ENCODE measurements at regions not wholly inside any gene's neighbourhood (a gene's known extent, or its start where the extent isn't known, plus 50 kb on each side); places are given as distances from the start of the nearest gene placed in this dataset.

DNA sequence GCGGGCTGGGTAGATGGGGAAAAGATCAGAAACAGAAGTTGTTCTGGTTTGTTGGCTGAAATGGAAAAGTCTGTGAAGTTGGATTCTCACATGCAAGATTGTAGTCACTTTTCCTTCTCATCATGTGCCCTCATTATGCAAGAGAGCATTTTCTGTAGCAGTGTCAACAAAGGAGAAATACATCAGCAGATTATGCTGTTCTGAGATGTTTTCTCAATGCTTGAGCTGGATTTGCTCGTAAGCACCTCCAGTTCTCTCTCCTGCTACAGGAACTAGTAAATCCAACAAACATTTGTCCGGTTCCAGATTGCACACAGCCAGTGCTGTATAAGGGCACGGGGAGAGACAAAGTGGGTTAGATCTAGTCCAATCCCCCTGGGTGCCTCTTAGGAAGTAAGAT, 90.0 kb downstream of the GATA3 start:
- H3K4me2 ChIP-seq (ENCODE audit: insufficient read depth, low read length, poor library complexity, severe bottlenecking): no peak overlapping the region
- H2BK12ac ChIP-seq (ENCODE audit: low read length): no peak overlapping the region
- H3K14ac ChIP-seq (ENCODE audit: low read length): no peak overlapping the region
- H3K18ac ChIP-seq (ENCODE audit: low read length): no peak overlapping the region
- no peaks in the 10 kb centered on the region for H3K79me1 ChIP-seq (ENCODE audit: low read depth, low read length)
- H2AK5ac ChIP-seq (ENCODE audit: low read depth, low read length): no peak overlapping the region
- no peaks in the 10 kb centered on the region for H3K9me3 ChIP-seq (replicated peaks in 1 of 2; ENCODE audit: control insufficient read depth in 2 of 2, insufficient read depth in 1 of 2, low read depth in 1 of 2, low read length in 2 of 2)
- no peak overlapping the region for H3K23ac ChIP-seq (ENCODE audit: low read depth, low read length, poor library complexity)
- no peaks in the 10 kb centered on the region for H3K36me3 ChIP-seq (replicated peaks in 1 of 2; ENCODE audit: control insufficient read depth in 2 of 2, insufficient read depth in 2 of 2, low read length in 2 of 2)
- no peak overlapping the region for H3K4ac ChIP-seq (ENCODE audit: low read length)
- no peak for DNase-seq (ENCODE audit: low spot score)
- no peak overlapping the region for H4K91ac ChIP-seq (ENCODE audit: low read depth, low read length, poor library complexity)
- H3K4me1 ChIP-seq (ENCODE audit: control insufficient read depth in 2 of 2, insufficient read depth in 1 of 2, low read depth in 1 of 2, low read length in 2 of 2): peaks cover 0 to 1% of the 10 kb centered on the region in 2 donors
- H3K4me3 ChIP-seq (ENCODE audit: low read length in 2 of 2): no peak overlapping the region
- no peak overlapping the region for H2AFZ ChIP-seq (ENCODE audit: low read length)
- H4K8ac ChIP-seq (ENCODE audit: low read depth, low read length): no peak overlapping the region
- H2BK5ac ChIP-seq (ENCODE audit: low read length): no peak overlapping the region
- no peak overlapping the region for H2BK15ac ChIP-seq (ENCODE audit: low read length)
- no peak overlapping the region for H3K27ac ChIP-seq (replicated peaks; ENCODE audit: low read length)
- WGBS, 2 donors (ENCODE audit: extremely low coverage in 2 of 2, insufficient read length in 2 of 2, insufficient replicate concordance in 1 of 2): no CpG with 5 or more reads among the region's 4 CpGs
- no peak overlapping the region for H2BK120ac ChIP-seq (ENCODE audit: low read depth, low read length)
- H3K27me3 ChIP-seq (ENCODE audit: control insufficient read depth in 3 of 3, insufficient read depth in 3 of 3, low read depth in 1 of 3, low read length in 3 of 3): no peaks in the 10 kb centered on the region
- no peak overlapping the region for H3K9ac ChIP-seq (ENCODE audit: low read depth, low read length, poor library complexity)

DNA sequence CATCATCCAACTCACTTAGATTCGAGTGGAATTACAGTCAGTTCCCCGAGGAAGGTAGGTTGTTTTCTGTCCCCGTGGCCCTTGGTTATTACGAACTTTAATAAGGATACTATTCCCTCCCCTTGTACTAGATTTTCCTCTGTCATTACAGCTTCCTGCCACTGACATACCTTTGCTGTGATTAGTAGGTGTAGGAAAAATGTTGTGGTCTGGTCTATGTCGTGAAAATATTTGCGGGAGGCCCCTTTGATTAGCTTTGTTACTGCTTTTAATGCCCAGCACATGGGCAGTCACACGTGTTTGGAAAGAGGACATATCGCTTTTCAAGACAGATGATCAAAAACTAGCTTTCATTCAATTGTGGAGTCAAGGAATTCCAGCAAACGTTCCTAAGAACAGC, 92.2 kb downstream of the GATA3 start:
- H2AK5ac ChIP-seq (ENCODE audit: low read depth, low read length): no peak overlapping the region
- no peak for DNase-seq (ENCODE audit: low spot score)

DNA sequence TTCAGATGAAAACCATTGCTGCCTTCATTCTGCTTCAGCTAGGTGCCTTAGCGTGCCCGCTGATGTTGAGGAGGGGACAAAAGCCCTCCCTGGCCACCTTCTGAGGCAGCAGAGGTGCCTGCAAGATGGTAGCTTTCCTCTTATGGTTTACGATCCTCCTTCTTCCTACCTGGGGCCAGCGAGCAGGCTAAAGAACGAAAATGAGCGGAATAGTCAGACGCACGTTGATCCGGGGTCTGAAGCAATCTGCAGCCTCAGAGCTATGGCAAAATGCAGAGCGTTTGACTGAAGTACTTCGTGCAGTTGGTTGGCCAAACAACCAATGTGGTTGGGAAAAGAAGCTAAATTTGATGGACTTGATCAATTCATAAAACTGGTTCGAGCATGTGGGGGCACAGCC, 95.5 kb downstream of the GATA3 start:
- DNase-seq (ENCODE audit: low spot score): no peak
- no peak overlapping the region for H3K27ac ChIP-seq (replicated peaks; ENCODE audit: low read length)
- H3K4me1 ChIP-seq (ENCODE audit: control insufficient read depth in 2 of 2, insufficient read depth in 1 of 2, low read depth in 1 of 2, low read length in 2 of 2): peaks cover 0 to 1% of the 10 kb centered on the region in 2 donors
- no peak overlapping the region for H2BK5ac ChIP-seq (ENCODE audit: low read length)
- H4K8ac ChIP-seq (ENCODE audit: low read depth, low read length): no peak overlapping the region
- no peak overlapping the region for H2BK120ac ChIP-seq (ENCODE audit: low read depth, low read length)
- H3K27me3 ChIP-seq (ENCODE audit: control insufficient read depth in 3 of 3, insufficient read depth in 3 of 3, low read depth in 1 of 3, low read length in 3 of 3): no peaks in the 10 kb centered on the region
- no peak overlapping the region for H2BK15ac ChIP-seq (ENCODE audit: low read length)
- no peak overlapping the region for H2AK5ac ChIP-seq (ENCODE audit: low read depth, low read length)
- no peak overlapping the region for H3K4ac ChIP-seq (ENCODE audit: low read length)
- no peaks in the 10 kb centered on the region for H3K36me3 ChIP-seq (replicated peaks in 1 of 2; ENCODE audit: control insufficient read depth in 2 of 2, insufficient read depth in 2 of 2, low read length in 2 of 2)
- no peak overlapping the region for H4K91ac ChIP-seq (ENCODE audit: low read depth, low read length, poor library complexity)
- WGBS, 2 donors (ENCODE audit: extremely low coverage in 2 of 2, insufficient read length in 2 of 2, insufficient replicate concordance in 1 of 2): no CpG with 5 or more reads among the region's 12 CpGs
- no peak overlapping the region for H2BK12ac ChIP-seq (ENCODE audit: low read length)
- H3K4me2 ChIP-seq (ENCODE audit: insufficient read depth, low read length, poor library complexity, severe bottlenecking): no peak overlapping the region
- H3K14ac ChIP-seq (ENCODE audit: low read length): no peak overlapping the region
- H3K4me3 ChIP-seq (ENCODE audit: low read length in 2 of 2): no peak overlapping the region
- no peak overlapping the region for H3K18ac ChIP-seq (ENCODE audit: low read length)
- no peak overlapping the region for H3K23ac ChIP-seq (ENCODE audit: low read depth, low read length, poor library complexity)
- no peaks in the 10 kb centered on the region for H3K79me1 ChIP-seq (ENCODE audit: low read depth, low read length)
- no peaks in the 10 kb centered on the region for H3K9me3 ChIP-seq (replicated peaks in 1 of 2; ENCODE audit: control insufficient read depth in 2 of 2, insufficient read depth in 1 of 2, low read depth in 1 of 2, low read length in 2 of 2)
- H2AFZ ChIP-seq (ENCODE audit: low read length): no peak overlapping the region
- H3K9ac ChIP-seq (ENCODE audit: low read depth, low read length, poor library complexity): no peak overlapping the region

More for the DNA sequence above, 92.2 kb downstream of the GATA3 start:
- Histone ChIP-seq H4K91ac (ENCODE audit: low read depth, low read length, poor library complexity) (no peak overlapping the region), H3K9me3 (replicated peaks in 1 of 2; ENCODE audit: control insufficient read depth in 2 of 2, insufficient read depth in 1 of 2, low read depth in 1 of 2, low read length in 2 of 2) (no peaks in the 10 kb centered on the region), H3K4me1 (ENCODE audit: control insufficient read depth in 2 of 2, insufficient read depth in 1 of 2, low read depth in 1 of 2, low read length in 2 of 2) (peaks cover 0 to 1% of the 10 kb centered on the region in 2 donors), H3K27ac (replicated peaks; ENCODE audit: low read length) (no peak overlapping the region), H2BK120ac (ENCODE audit: low read depth, low read length) (no peak overlapping the region), H3K9ac (ENCODE audit: low read depth, low read length, poor library complexity) (no peak overlapping the region), H2BK5ac (ENCODE audit: low read length) (no peak overlapping the region), H3K4ac (ENCODE audit: low read length) (no peak overlapping the region), H2BK15ac (ENCODE audit: low read length) (no peak overlapping the region), H3K4me3 (ENCODE audit: low read length in 2 of 2) (no peak overlapping the region), H2AFZ (ENCODE audit: low read length) (no peak overlapping the region), H2BK12ac (ENCODE audit: low read length) (no peak overlapping the region), H3K27me3 (ENCODE audit: control insufficient read depth in 3 of 3, insufficient read depth in 3 of 3, low read depth in 1 of 3, low read length in 3 of 3) (no peaks in the 10 kb centered on the region), H3K18ac (ENCODE audit: low read length) (no peak overlapping the region), H3K36me3 (replicated peaks in 1 of 2; ENCODE audit: control insufficient read depth in 2 of 2, insufficient read depth in 2 of 2, low read length in 2 of 2) (no peaks in the 10 kb centered on the region), H3K14ac (ENCODE audit: low read length) (no peak overlapping the region), H3K4me2 (ENCODE audit: insufficient read depth, low read length, poor library complexity, severe bottlenecking) (no peak overlapping the region), H4K8ac (ENCODE audit: low read depth, low read length) (no peak overlapping the region), H3K23ac (ENCODE audit: low read depth, low read length, poor library complexity) (no peak overlapping the region), H3K79me1 (ENCODE audit: low read depth, low read length) (no peaks in the 10 kb centered on the region)
- no CpG with 5 or more reads among the region's 9 CpGs for WGBS, 2 donors (ENCODE audit: extremely low coverage in 2 of 2, insufficient read length in 2 of 2, insufficient replicate concordance in 1 of 2)

DNA sequence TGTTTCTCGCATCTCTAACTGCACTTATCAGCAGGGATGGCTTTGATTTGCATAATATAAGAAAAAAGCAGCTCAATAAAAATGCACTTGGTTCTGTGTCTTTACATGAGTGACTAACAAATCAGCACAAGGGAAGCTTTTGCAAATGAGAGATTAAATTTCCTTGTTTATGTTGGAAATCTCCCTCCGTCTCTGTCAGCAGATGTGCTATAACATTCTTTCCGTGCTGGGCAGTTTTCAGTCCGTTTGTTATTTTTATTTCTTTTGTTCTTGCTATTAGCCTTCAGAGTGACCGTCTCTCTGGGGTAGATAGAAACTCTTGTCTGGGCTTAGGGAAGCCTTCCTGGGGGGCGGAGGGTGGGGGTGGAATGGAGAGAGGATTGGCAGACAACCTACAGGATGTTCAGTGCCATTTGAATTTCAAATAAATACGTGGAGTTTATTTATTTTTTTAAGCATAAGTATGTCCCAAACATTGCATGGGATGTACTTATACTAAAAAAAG, 96.0 kb downstream of the GATA3 start:
- no peak overlapping the region for H2BK12ac ChIP-seq (ENCODE audit: low read length)
- H3K27ac ChIP-seq (replicated peaks; ENCODE audit: low read length): no peak overlapping the region
- no peak overlapping the region for H4K91ac ChIP-seq (ENCODE audit: low read depth, low read length, poor library complexity)
- H3K4me3 ChIP-seq (ENCODE audit: low read length in 2 of 2): no peak overlapping the region
- no peak overlapping the region for H2AK5ac ChIP-seq (ENCODE audit: low read depth, low read length)
- no peak overlapping the region for H2AFZ ChIP-seq (ENCODE audit: low read length)
- no peak overlapping the region for H3K14ac ChIP-seq (ENCODE audit: low read length)
- H3K9ac ChIP-seq (ENCODE audit: low read depth, low read length, poor library complexity): no peak overlapping the region
- no peak overlapping the region for H2BK15ac ChIP-seq (ENCODE audit: low read length)
- H3K4me1 ChIP-seq (ENCODE audit: control insufficient read depth in 2 of 2, insufficient read depth in 1 of 2, low read depth in 1 of 2, low read length in 2 of 2): peaks cover 0 to 1% of the 10 kb centered on the region in 2 donors
- no peaks in the 10 kb centered on the region for H3K36me3 ChIP-seq (replicated peaks in 1 of 2; ENCODE audit: control insufficient read depth in 2 of 2, insufficient read depth in 2 of 2, low read length in 2 of 2)
- no peak overlapping the region for H4K8ac ChIP-seq (ENCODE audit: low read depth, low read length)
- H3K23ac ChIP-seq (ENCODE audit: low read depth, low read length, poor library complexity): no peak overlapping the region
- no peaks in the 10 kb centered on the region for H3K79me1 ChIP-seq (ENCODE audit: low read depth, low read length)
- H3K27me3 ChIP-seq (ENCODE audit: control insufficient read depth in 3 of 3, insufficient read depth in 3 of 3, low read depth in 1 of 3, low read length in 3 of 3): no peaks in the 10 kb centered on the region
- WGBS, 2 donors (ENCODE audit: extremely low coverage in 2 of 2, insufficient read length in 2 of 2, insufficient replicate concordance in 1 of 2): no CpG with 5 or more reads among the region's 7 CpGs
- no peak overlapping the region for H2BK5ac ChIP-seq (ENCODE audit: low read length)
- H3K4me2 ChIP-seq (ENCODE audit: insufficient read depth, low read length, poor library complexity, severe bottlenecking): no peak overlapping the region
- no peak overlapping the region for H2BK120ac ChIP-seq (ENCODE audit: low read depth, low read length)
- no peak overlapping the region for H3K18ac ChIP-seq (ENCODE audit: low read length)
- DNase-seq (ENCODE audit: low spot score): no peak
- H3K4ac ChIP-seq (ENCODE audit: low read length): no peak overlapping the region
- H3K9me3 ChIP-seq (replicated peaks in 1 of 2; ENCODE audit: control insufficient read depth in 2 of 2, insufficient read depth in 1 of 2, low read depth in 1 of 2, low read length in 2 of 2): no peaks in the 10 kb centered on the region

Measured in neuronal stem cell (in vitro differentiated cells).